ENCODE measurements at regions not wholly inside any gene's neighbourhood (a gene's known extent, or its start where the extent isn't known, plus 50 kb on each side); places are given as distances from the start of the nearest gene placed in this dataset.

GRCh38 chr10:129106314-129106713 is 360.7 kb upstream of the MGMT start:
- no peaks in the 10 kb centered on the region for H3K27me3 ChIP-seq (replicated peaks; ENCODE audit: control insufficient read depth, insufficient read depth, low read length)
- no peak for TF ChIP-seq CTCF (IDR thresholded peaks at IDR 0.05; ENCODE audit: insufficient read depth, low read length, poor library complexity, severe bottlenecking)
- no peak for DNase-seq (ENCODE audit: extremely low read depth, insufficient read length)
- H3K36me3 ChIP-seq (ENCODE audit: control insufficient read depth, insufficient read depth, low read length): no peaks in the 10 kb centered on the region
- H3K4me3 ChIP-seq (replicated peaks; ENCODE audit: low read depth, low read length): no peak overlapping the region

GRCh38 chr10:129107525-129107924 is 359.5 kb upstream of the MGMT start:
- DNase-seq (ENCODE audit: extremely low read depth, insufficient read length): no peak
- TF ChIP-seq CTCF (IDR thresholded peaks at IDR 0.05; ENCODE audit: insufficient read depth, low read length, poor library complexity, severe bottlenecking): no peak

GRCh38 chr10:129108378-129108777 is 358.7 kb upstream of the MGMT start:
- no peak for DNase-seq (ENCODE audit: extremely low read depth, insufficient read length)
- H3K36me3 ChIP-seq (ENCODE audit: control insufficient read depth, insufficient read depth, low read length): no peaks in the 10 kb centered on the region
- H3K4me3 ChIP-seq (replicated peaks; ENCODE audit: low read depth, low read length): no peak overlapping the region
- TF ChIP-seq CTCF (IDR thresholded peaks at IDR 0.05; ENCODE audit: insufficient read depth, low read length, poor library complexity, severe bottlenecking): no peak
- no peaks in the 10 kb centered on the region for H3K27me3 ChIP-seq (replicated peaks; ENCODE audit: control insufficient read depth, insufficient read depth, low read length)

More at GRCh38 chr10:129107525-129107924, 359.5 kb upstream of the MGMT start:
- Histone ChIP-seq H3K36me3 (ENCODE audit: control insufficient read depth, insufficient read depth, low read length) (no peaks in the 10 kb centered on the region), H3K27me3 (replicated peaks; ENCODE audit: control insufficient read depth, insufficient read depth, low read length) (no peaks in the 10 kb centered on the region), H3K4me3 (replicated peaks; ENCODE audit: low read depth, low read length) (no peak overlapping the region)

GRCh38 chr10:129108994-129109393 is 358.0 kb upstream of the MGMT start:
- H3K27me3 ChIP-seq (replicated peaks; ENCODE audit: control insufficient read depth, insufficient read depth, low read length): no peaks in the 10 kb centered on the region
- DNase-seq (ENCODE audit: extremely low read depth, insufficient read length): no peak
- H3K4me3 ChIP-seq (replicated peaks; ENCODE audit: low read depth, low read length): no peak overlapping the region
- no peak for TF ChIP-seq CTCF (IDR thresholded peaks at IDR 0.05; ENCODE audit: insufficient read depth, low read length, poor library complexity, severe bottlenecking)
- no peaks in the 10 kb centered on the region for H3K36me3 ChIP-seq (ENCODE audit: control insufficient read depth, insufficient read depth, low read length)

- Histone ChIP-seq H3K27me3 (replicated peaks; ENCODE audit: control insufficient read depth, insufficient read depth, low read length) (no peaks in the 10 kb centered on the region), H3K4me3 (replicated peaks; ENCODE audit: low read depth, low read length) (no peak overlapping the region), H3K36me3 (ENCODE audit: control insufficient read depth, insufficient read depth, low read length) (no peaks in the 10 kb centered on the region)
- no peak for DNase-seq (ENCODE audit: extremely low read depth, insufficient read length)
- no peak for TF ChIP-seq CTCF (IDR thresholded peaks at IDR 0.05; ENCODE audit: insufficient read depth, low read length, poor library complexity, severe bottlenecking)
Observed at GRCh38 chr10:129110780-129111179, 356.3 kb upstream of the MGMT start.

- no peak for DNase-seq (ENCODE audit: extremely low read depth, insufficient read length)
- TF ChIP-seq CTCF (IDR thresholded peaks at IDR 0.05; ENCODE audit: insufficient read depth, low read length, poor library complexity, severe bottlenecking): no peak
- Histone ChIP-seq H3K27me3 (replicated peaks; ENCODE audit: control insufficient read depth, insufficient read depth, low read length) (no peaks in the 10 kb centered on the region), H3K36me3 (ENCODE audit: control insufficient read depth, insufficient read depth, low read length) (no peaks in the 10 kb centered on the region), H3K4me3 (replicated peaks; ENCODE audit: low read depth, low read length) (no peak overlapping the region)
Observed at GRCh38 chr10:129111922-129112321, 355.1 kb upstream of the MGMT start.

Data from GM06990 (cell line).